NCI-H82 treated with DMSO at 0.1 percent for 48 hours (cell line): ENCODE measurements at regions not wholly inside any gene's neighbourhood (a gene's known extent, or its start where the extent isn't known, plus 50 kb on each side); places are given as distances from the start of the nearest gene placed in this dataset.
A peak's percentile ranks its signal among the peaks of the same experiment; 100 is the strongest.

Experiments used
- DNase-seq: peaks from one replicate; lab custom pipeline; 2025; ENCODE audit not compliant: unreplicated experiment; lab: John Stamatoyannopoulos, UW

DNA sequence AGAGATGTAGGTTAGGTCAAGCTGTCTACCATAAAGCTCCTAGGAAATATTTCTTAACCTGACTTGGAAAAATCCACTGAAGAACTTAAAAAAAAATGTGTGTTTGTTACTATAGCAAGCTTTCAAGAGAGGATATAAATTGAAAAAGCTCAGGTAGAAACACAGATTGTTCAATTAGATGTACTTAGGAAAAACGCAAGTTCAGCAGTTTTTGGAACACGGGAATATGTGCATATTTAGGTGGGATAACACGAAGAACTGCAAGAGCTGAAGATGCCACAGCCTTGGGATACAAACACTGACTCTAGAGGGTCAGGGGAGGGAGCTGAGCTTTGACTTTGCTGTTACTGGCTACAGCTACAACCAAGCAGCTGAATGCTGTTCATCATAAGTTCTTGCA lies 77.8 kb upstream of the FSHB start:
- no peak for DNase-seq

- no peak for DNase-seq
Measured at GRCh38 chr11:30155428-30155827, 75.4 kb upstream of the FSHB start.

DNA sequence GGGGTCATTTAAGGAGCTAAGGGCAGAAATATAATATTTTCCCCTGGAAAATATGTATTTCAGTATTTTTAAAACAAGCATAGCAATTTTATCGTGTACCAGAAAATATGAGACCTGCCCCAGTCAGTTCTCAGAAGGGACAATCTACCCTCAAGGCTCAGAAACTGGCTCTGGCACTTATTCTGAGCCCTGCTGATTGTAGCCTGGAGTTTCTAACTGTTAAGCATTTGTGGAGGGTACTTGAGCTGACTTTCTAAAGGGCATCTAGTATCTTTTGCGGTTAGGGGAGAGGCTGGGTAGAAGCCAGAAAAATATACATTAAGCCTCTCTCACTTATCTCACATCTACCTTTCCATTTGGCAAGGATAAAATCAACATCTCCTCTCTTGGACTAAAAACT lies 71.3 kb upstream of the FSHB start:
- no peak for DNase-seq

GRCh38 chr11:30165652-30166051 lies 65.2 kb upstream of the FSHB start:
- DNase-seq, result no peak

GRCh38 chr11:30171661-30172060 lies 59.2 kb upstream of the FSHB start:
- no peak for DNase-seq

DNA sequence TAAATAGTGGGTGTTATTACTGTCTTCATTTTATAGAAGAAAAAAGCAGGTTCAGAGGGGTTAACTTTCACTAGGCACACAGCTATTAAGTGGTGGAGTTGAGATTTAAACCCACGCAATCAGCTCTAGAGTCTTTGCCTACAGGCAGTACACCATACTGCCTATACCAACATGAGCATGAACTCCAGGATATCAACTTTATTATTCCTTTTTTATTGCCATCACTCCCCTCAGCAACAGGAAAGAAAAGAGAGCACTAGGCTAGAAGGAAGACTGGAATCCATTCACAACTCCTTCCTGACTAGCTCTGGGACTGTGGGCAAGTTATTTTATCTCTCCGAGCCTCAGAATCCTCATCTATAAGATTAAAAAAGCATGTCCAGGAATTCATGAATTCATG lies 58.7 kb upstream of the FSHB start:
- DNase-seq, result no peak

DNA sequence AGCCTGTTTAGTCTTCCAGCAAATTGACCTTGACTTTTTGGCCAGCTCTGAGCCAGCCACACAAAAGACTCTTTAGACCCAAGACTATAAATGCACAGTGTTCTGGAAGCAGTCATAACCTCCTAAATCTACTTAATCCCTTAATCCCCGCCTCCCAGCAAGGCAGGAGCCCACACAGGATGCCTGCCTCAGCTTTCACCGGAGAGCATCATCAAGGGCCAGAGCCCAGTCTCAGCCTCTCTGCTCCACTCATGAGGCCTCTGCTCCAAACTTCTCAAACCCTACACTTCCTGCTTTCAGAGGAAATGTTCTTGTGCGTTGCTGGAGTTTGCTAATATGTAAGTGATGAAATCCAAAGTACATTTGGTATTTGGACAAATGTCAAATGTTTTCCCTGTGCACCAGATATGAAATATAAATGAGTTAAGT lies 57.9 kb upstream of the FSHB start:
- peak; percentile 69 for DNase-seq

DNA sequence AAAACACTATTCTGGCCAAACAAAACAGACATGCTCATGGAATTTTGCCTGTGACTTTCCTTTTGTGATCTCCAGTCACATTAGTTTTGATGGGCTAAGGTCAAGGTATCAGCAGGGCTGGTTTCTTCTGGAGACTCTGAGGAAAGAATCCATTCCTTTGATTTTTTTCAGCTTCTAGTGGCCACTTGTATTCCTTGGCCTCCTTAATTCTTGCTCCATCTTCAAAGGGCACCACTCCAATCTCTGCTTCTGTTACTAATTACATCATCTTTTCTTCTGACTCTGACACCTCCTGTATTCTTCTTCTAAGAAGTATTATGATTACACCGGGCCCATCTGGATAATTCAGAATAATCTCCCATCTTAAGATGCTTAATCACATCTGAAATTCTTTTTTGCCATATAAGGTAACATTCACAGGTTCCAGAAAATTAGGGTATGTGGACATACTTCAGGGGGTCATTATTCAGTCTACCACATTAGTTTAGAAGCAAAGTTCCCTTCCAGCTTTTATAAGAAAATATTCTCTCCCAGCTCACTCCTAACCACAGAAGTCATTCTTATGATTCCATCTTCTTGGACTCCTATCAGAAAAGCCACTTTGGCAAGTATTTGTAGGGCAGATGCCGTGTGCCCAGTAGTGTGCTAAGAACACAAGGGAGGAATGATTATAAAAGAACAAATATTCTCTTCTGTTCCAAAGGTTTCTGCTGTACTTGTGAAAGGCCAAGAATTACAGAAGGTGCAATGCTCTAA lies 56.4 kb upstream of the FSHB start:
- DNase-seq, result peak; percentile 52
